ENCODE measurements at regions not wholly inside any gene's neighbourhood (a gene's known extent, or its start where the extent isn't known, plus 50 kb on each side); places are given as distances from the start of the nearest gene placed in this dataset.

GRCh38 chr13:85567909-85568308 is 231.3 kb downstream of the SLITRK6 start:
- TF ChIP-seq POU2F2 (IDR thresholded peaks at IDR 0.05; ENCODE audit: low read depth, low read length) (no peak), POLR2A (IDR thresholded peaks at IDR 0.05; ENCODE audit: low read depth, low read length) (no peak), PAX5 (IDR thresholded peaks at IDR 0.05; ENCODE audit: insufficient read depth, low read length, severe bottlenecking) (no peak), POLR2AphosphoS5 (IDR thresholded peaks at IDR 0.05; ENCODE audit: low read depth, low read length) (no peak), TAF1 (IDR thresholded peaks at IDR 0.05; ENCODE audit: low read depth, low read length) (no peak), SPI1 (IDR thresholded peaks at IDR 0.05; ENCODE audit: low read depth, low read length) (no peak)

Measured in GM12891 (cell line).